GM12891 (cell line): ENCODE measurements at regions not wholly inside any gene's neighbourhood (a gene's known extent, or its start where the extent isn't known, plus 50 kb on each side); places are given as distances from the start of the nearest gene placed in this dataset.

ENCODE experiments used
- POLR2A ChIP-seq: IDR thresholded peaks from 2 replicates; pipeline ENCODE4 v1.6.1; 2011; ENCODE audit warnings: low read depth, low read length, control low read depth
- POLR2AphosphoS5 ChIP-seq: IDR thresholded peaks from 2 replicates; pipeline ENCODE4 v1.6.1; 2011; ENCODE audit warnings: low read depth, low read length, control low read depth

GRCh38 chr3:64358176-64358575, 132.9 kb upstream of the PRICKLE2 start:
- no peak for TF ChIP-seq POLR2AphosphoS5
- no peak for TF ChIP-seq POLR2A
